Vagina (tissue), 2 donors: ENCODE measurements at regions not wholly inside any gene's neighbourhood (a gene's known extent, or its start where the extent isn't known, plus 50 kb on each side); places are given as distances from the start of the nearest gene placed in this dataset.

Experiments
- DNase-seq, 2 donors: peaks; one replicate each; pipeline ENCODE4 v3.0.0-alpha.2; 2017; ENCODE audit errors: extremely low spot score in 2 of 2
- H3K27ac ChIP-seq: fragments of 200-600 bp; sonication (generic); one replicate; pipeline ENCODE4 v1.5.1; 2019
- H3K27me3 ChIP-seq: fragments of 200-600 bp; sonication (generic); one replicate; pipeline ENCODE4 v1.5.1; 2019
- H3K36me3 ChIP-seq, 2 donors: fragments of 200-600 bp; sonication (generic); one replicate each; pipeline ENCODE4 v1.5.1; 2017 to 2019
- H3K4me1 ChIP-seq: fragments of 200-600 bp; sonication (generic); one replicate; pipeline ENCODE4 v1.5.1; 2019
- H3K4me3 ChIP-seq, 2 donors: fragments of 200-600 bp; sonication (generic); 1 replicate in 1 of 2; 2 replicates in 1 of 2; pipeline ENCODE4 v1.5.1; 2016 to 2019
- H3K9me3 ChIP-seq: fragments of 200-600 bp; sonication (generic); one replicate; pipeline ENCODE4 v1.5.1; 2019
- POLR2A ChIP-seq, 2 donors: fragments of 450-650 bp; IDR thresholded peaks; one replicate each; pipeline ENCODE4 v1.6.1; 2017; ENCODE audit warnings: antibody characterized with exemption in 2 of 2, mild to moderate bottlenecking in 2 of 2, moderate library complexity in 2 of 2
- POLR2AphosphoS5 ChIP-seq, 2 donors: sonication (generic); formaldehyde crosslinking; IDR thresholded peaks; one replicate each; pipeline ENCODE4 v1.9.0; 2017; ENCODE audit warnings: antibody characterized with exemption in 2 of 2, mild to moderate bottlenecking in 2 of 2, low read depth in 1 of 2; ENCODE audit not compliant: insufficient read depth in 1 of 2
- intact Hi-C: fragments of 100-400 bp; cut with DNase I; formaldehyde crosslinking; loops from one replicate; pipeline ENCODE4 v1.15.1; 2023
- TF ChIP-seq, protein P1 (sequence below), 3 experiments: fragments of 450-650 bp in 2 of 3; fragments of 200-600 bp in 1 of 3; sonication (generic) in 1 of 3; IDR thresholded peaks; one replicate each; pipeline ENCODE4 v1.5.1; 2017 to 2019; ENCODE audit warnings: antibody characterized with exemption in 3 of 3, mild to moderate bottlenecking in 2 of 3, moderate library complexity in 2 of 3

DNA sequence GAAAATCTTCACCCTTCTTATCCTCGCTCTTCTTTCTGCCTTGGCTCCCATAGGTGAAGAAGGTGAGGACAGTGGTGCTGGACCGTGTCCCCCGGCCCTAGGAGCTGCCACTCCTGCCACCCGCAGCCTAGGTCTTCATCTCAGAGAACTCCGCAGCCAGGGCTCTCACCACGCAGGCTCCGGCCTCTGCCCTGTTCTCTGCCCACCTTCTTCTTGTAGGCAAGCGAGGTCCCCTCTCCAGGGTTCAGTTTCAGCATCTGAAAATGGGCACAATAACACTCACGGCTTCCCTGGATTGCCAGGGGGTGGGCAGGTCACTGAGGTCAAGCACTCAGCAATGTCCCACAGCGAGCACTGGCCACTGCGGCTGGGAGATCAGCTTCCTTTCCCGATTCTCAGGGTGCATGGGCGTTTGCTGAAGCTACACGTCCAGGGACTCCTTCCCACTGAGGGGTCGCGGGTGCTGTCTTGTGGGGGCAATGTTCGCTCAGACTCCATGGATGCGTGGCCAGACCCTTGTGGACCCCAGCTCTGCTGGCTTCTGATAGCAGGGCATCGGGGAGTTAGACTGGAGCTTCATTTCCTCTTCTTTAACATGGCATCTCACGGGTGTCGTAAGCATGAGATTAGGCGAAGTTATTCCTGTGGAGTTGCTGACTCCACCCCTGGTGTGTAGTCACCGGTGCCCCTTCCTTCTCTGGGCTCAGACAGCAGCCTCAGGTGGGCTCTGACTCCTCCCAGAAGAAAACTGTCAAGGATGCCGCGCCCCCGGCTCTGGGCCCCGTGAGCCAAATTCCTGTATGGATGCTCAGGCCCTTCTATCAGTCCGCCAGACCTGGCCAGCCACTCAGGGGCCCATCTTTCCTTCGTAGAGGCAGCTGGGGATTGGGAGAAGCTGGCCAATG, 145.1 kb upstream of the IRX2 start:
- Histone ChIP-seq H3K4me3 (no peak overlapping the region), H3K27me3 (no peaks in the 10 kb centered on the region), H3K36me3 (no peaks in the 10 kb centered on the region), H3K4me1 (no peaks in the 10 kb centered on the region), H3K27ac (no peak overlapping the region), H3K9me3 (no peaks in the 10 kb centered on the region)
- TF ChIP-seq, protein P1, sequence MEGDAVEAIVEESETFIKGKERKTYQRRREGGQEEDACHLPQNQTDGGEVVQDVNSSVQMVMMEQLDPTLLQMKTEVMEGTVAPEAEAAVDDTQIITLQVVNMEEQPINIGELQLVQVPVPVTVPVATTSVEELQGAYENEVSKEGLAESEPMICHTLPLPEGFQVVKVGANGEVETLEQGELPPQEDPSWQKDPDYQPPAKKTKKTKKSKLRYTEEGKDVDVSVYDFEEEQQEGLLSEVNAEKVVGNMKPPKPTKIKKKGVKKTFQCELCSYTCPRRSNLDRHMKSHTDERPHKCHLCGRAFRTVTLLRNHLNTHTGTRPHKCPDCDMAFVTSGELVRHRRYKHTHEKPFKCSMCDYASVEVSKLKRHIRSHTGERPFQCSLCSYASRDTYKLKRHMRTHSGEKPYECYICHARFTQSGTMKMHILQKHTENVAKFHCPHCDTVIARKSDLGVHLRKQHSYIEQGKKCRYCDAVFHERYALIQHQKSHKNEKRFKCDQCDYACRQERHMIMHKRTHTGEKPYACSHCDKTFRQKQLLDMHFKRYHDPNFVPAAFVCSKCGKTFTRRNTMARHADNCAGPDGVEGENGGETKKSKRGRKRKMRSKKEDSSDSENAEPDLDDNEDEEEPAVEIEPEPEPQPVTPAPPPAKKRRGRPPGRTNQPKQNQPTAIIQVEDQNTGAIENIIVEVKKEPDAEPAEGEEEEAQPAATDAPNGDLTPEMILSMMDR (IDR thresholded peaks at IDR 0.05), result no peak
- TF ChIP-seq POLR2AphosphoS5 (IDR thresholded peaks at IDR 0.05; ENCODE audit: insufficient read depth in 1 of 2, low read depth in 1 of 2) (no peak), POLR2A (IDR thresholded peaks at IDR 0.05) (no peak)
- intact Hi-C loops, result no loop called here
- DNase-seq, result peak; percentile 70 to 71

DNA sequence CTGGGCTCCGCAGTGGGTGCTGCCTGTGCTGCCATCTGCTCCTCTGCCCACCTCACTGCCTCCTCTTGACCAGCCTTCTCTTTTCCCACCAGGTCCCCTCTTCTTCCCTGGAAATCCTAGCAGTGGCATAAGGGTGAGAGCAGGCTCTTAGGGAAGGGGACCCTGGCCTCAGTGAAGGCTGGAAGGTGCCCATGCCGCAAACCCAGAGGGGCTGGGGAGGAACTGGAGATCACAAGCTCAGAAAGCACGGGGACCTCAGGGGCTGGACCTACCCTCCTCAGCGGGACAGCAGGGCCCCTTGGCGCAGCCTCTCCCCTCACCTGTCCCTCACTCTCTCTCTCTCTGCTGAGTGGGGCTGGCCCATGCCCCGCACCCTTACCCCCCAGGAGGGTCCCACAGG, 144.4 kb upstream of the IRX2 start:
- Histone ChIP-seq H3K9me3 (no peaks in the 10 kb centered on the region), H3K36me3 (no peaks in the 10 kb centered on the region), H3K4me1 (no peaks in the 10 kb centered on the region), H3K4me3 (no peak overlapping the region), H3K27me3 (no peaks in the 10 kb centered on the region), H3K27ac (no peak overlapping the region)
- DNase-seq, result peak in 1 of 2 donors; percentile 52
- intact Hi-C loops, result no loop called here
- TF ChIP-seq, protein P1 (IDR thresholded peaks at IDR 0.05), result no peak
- TF ChIP-seq POLR2A (IDR thresholded peaks at IDR 0.05) (no peak), POLR2AphosphoS5 (IDR thresholded peaks at IDR 0.05; ENCODE audit: insufficient read depth in 1 of 2, low read depth in 1 of 2) (no peak)

DNA sequence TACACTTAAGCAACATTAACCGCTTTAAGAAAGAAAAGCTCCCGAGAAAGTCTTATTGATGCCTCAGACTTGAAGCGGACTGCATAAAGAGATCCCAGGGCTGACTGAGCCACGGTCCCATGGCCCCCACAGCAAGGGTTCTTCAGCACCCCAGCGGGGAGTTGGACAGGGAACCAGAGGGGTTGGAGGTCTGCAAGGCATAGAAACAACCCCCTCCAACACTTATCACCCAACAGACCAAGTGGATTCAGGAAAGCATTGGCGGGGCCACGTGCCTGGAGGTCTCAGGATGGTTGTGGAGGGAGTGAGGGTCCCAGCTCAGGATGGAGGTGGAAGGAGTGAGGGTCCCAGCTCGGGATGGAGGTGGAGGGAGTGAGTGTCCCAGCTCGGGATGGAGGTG, 143.7 kb upstream of the IRX2 start:
- peak; percentile 55 to 70 for DNase-seq
- H3K27ac ChIP-seq, result no peak overlapping the region

DNA sequence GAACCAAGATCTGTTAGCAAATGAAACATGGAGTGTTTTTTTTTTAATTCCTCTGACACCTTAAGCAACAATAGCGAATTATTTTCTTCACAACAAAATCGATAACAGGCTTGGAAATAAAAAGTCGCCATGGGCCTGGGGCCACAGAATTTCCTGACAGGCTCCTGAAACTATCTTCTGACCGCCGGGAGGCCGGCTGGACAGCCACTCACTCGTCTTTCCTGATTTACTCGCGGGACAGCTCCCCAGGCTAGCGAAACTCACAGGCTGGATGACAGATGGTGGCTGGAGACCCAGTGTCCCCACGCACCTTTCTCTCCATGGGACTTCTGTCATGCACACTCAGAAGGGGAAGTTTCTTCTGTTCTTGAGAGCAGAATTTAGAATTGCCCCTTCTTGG, 143.3 kb upstream of the IRX2 start:
- intact Hi-C loops, result no loop called here
- Histone ChIP-seq H3K27me3 (no peaks in the 10 kb centered on the region), H3K4me3 (no peak overlapping the region), H3K27ac (no peak overlapping the region), H3K4me1 (no peaks in the 10 kb centered on the region), H3K9me3 (no peaks in the 10 kb centered on the region), H3K36me3 (no peaks in the 10 kb centered on the region)
- TF ChIP-seq POLR2AphosphoS5 (IDR thresholded peaks at IDR 0.05; ENCODE audit: insufficient read depth in 1 of 2, low read depth in 1 of 2) (no peak), POLR2A (IDR thresholded peaks at IDR 0.05) (no peak)
- TF ChIP-seq, protein P1 (IDR thresholded peaks at IDR 0.05), result no peak
- peak; percentile 27 to 64 for DNase-seq

More for the DNA sequence above, 143.7 kb upstream of the IRX2 start:
- H3K9me3 ChIP-seq, result no peaks in the 10 kb centered on the region
- TF ChIP-seq POLR2AphosphoS5 (IDR thresholded peaks at IDR 0.05; ENCODE audit: insufficient read depth in 1 of 2, low read depth in 1 of 2) (no peak), POLR2A (IDR thresholded peaks at IDR 0.05) (no peak)
- TF ChIP-seq, protein P1 (IDR thresholded peaks at IDR 0.05), result no peak
- no peaks in the 10 kb centered on the region for H3K36me3 ChIP-seq
- H3K4me3 ChIP-seq, result no peak overlapping the region
- no peaks in the 10 kb centered on the region for H3K27me3 ChIP-seq
- intact Hi-C loops, result no loop called here
- no peaks in the 10 kb centered on the region for H3K4me1 ChIP-seq

DNA sequence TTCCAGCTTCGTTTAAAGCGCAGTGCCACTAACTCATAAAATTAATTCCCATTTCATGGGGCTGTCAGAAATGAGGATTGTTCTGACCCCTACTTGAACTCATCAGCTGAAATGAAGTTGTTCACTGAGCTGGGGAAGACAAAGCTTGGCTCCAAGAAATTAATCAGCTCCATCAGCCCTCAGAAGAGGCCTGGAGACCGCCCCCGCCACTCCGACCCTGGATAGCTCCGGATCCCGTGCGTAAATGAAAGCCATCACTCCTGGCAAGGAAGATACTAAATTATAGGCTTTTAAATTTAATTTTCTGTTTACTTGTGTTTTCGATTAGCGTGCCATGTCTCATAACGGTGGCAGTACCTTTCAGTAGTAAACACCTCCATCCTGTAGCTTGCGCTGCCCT, 142.8 kb upstream of the IRX2 start:
- Histone ChIP-seq H3K4me1 (no peaks in the 10 kb centered on the region), H3K27me3 (no peaks in the 10 kb centered on the region), H3K9me3 (no peaks in the 10 kb centered on the region), H3K4me3 (no peak overlapping the region), H3K36me3 (no peaks in the 10 kb centered on the region), H3K27ac (no peak overlapping the region)
- DNase-seq, result peak; percentile 32 to 74
- intact Hi-C loops, result no loop called here
- TF ChIP-seq, protein P1 (IDR thresholded peaks at IDR 0.05), result no peak
- no peak for TF ChIP-seq POLR2A (IDR thresholded peaks at IDR 0.05)
- TF ChIP-seq POLR2AphosphoS5 (IDR thresholded peaks at IDR 0.05; ENCODE audit: insufficient read depth in 1 of 2, low read depth in 1 of 2), result no peak
